A673 (cell line): ENCODE measurements at regions not wholly inside any gene's neighbourhood (a gene's known extent, or its start where the extent isn't known, plus 50 kb on each side); places are given as distances from the start of the nearest gene placed in this dataset.

Experiments used
- EZH2 ChIP-seq: fragments of 200-600 bp; sonication (generic); IDR thresholded peaks from 2 replicates; pipeline ENCODE4 v1.6.1; 2017; ENCODE audit warnings: borderline replicate concordance, low read depth, mild to moderate bottlenecking, mixed read lengths, antibody characterized with exemption, low read length; ENCODE audit not compliant: poor library complexity, severe bottlenecking
- TF ChIP-seq, protein P1 (sequence below): fragments of 300-800, 200-600 bp; sonication (generic); conservative IDR thresholded peaks from 2 replicates; pipeline ENCODE4 v1.5.1; 2017; ENCODE audit warnings: low read depth, mild to moderate bottlenecking, antibody characterized with exemption, low read length, moderate library complexity, mixed read lengths

DNA sequence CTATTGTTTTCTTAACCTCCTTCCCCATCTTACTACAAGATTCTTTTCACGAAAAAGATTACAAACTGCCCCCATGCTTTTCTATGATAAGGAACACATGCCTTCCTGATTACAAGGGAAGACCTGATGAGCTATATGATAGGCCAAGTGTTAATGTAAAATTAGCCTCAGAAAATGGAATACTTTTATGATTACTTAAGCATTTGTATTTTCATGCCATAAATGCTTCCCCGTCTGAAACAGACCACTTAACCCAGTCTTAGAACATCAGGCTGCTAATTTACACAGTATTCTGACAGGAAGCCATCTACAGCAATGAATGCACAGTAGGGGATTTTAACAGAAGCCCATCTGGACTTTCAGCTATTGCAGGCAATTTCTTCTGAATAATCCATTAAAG, 274.9 kb downstream of the HAO1 start:
- TF ChIP-seq, protein P1, sequence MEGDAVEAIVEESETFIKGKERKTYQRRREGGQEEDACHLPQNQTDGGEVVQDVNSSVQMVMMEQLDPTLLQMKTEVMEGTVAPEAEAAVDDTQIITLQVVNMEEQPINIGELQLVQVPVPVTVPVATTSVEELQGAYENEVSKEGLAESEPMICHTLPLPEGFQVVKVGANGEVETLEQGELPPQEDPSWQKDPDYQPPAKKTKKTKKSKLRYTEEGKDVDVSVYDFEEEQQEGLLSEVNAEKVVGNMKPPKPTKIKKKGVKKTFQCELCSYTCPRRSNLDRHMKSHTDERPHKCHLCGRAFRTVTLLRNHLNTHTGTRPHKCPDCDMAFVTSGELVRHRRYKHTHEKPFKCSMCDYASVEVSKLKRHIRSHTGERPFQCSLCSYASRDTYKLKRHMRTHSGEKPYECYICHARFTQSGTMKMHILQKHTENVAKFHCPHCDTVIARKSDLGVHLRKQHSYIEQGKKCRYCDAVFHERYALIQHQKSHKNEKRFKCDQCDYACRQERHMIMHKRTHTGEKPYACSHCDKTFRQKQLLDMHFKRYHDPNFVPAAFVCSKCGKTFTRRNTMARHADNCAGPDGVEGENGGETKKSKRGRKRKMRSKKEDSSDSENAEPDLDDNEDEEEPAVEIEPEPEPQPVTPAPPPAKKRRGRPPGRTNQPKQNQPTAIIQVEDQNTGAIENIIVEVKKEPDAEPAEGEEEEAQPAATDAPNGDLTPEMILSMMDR: no peak
- no peak for TF ChIP-seq EZH2
